OCI-LY3 (cell line): ENCODE measurements at regions not wholly inside any gene's neighbourhood (a gene's known extent, or its start where the extent isn't known, plus 50 kb on each side); places are given as distances from the start of the nearest gene placed in this dataset.

Source experiments
- H2AFZ ChIP-seq: fragments of 200-600, 300-600 bp; shearing (Covaris generic); 2 replicates; pipeline ENCODE4 v1.6.0; 2014; ENCODE audit warnings: antibody characterized with exemption, low read depth, low read length
- H3K27ac ChIP-seq: fragments of 200-600, 300-600 bp; sonication (generic); 2 replicates; pipeline ENCODE4 v1.5.1; 2014; ENCODE audit warnings: mild to moderate bottlenecking, low read length, moderate library complexity, mixed read lengths
- H3K27me3 ChIP-seq: fragments of 200-600, 300-600 bp; sonication (generic); 2 replicates; pipeline ENCODE4 v1.6.1; 2014; ENCODE audit warnings: low read depth, low read length, mixed read lengths
- H3K36me3 ChIP-seq: fragments of 200-600, 300-600 bp; sonication (generic); replicated peaks from 2 replicates; pipeline ENCODE3; 2014; ENCODE audit warnings: low read depth, low read length, mixed read lengths
- H3K4me1 ChIP-seq: fragments of 300-600, 200-600 bp; sonication (generic); 2 replicates; pipeline ENCODE4 v1.6.1; 2014; ENCODE audit warnings: low read length, mixed read lengths
- H3K4me2 ChIP-seq: fragments of 200-600, 300-600 bp; sonication (generic); 2 replicates; pipeline ENCODE4 v1.6.1; 2014; ENCODE audit warnings: low read length, mixed read lengths
- H3K4me3 ChIP-seq: fragments of 300-600, 200-600 bp; sonication (generic); 2 replicates; pipeline ENCODE4 v1.5.1; 2014; ENCODE audit warnings: antibody characterized with exemption, mild to moderate bottlenecking, low read length, moderate library complexity
- H3K79me2 ChIP-seq: fragments of 300-600, 200-600 bp; shearing (Covaris generic); 2 replicates; pipeline ENCODE4 v1.6.1; 2014; ENCODE audit warnings: mild to moderate bottlenecking, low read length, mixed read lengths
- H3K9ac ChIP-seq: fragments of 300-600, 200-600 bp; shearing (Covaris generic); 2 replicates; pipeline ENCODE4 v1.6.0; 2014; ENCODE audit warnings: mild to moderate bottlenecking, low read length, moderate library complexity
- H3K9me3 ChIP-seq: fragments of 200-600, 300-600 bp; shearing (Covaris generic); 2 replicates; pipeline ENCODE4 v1.6.1; 2014; ENCODE audit warnings: low read length, mixed read lengths; ENCODE audit not compliant: insufficient read depth
- H4K20me1 ChIP-seq: fragments of 200-600, 300-600 bp; sonication (generic); 2 replicates; pipeline ENCODE4 v1.6.1; 2016; ENCODE audit warnings: low read length, mixed read lengths; ENCODE audit not compliant: insufficient read depth
- CTCF ChIP-seq: fragments of 200-600, 300-600 bp; sonication (generic); IDR thresholded peaks from 2 replicates; pipeline ENCODE4 v1.5.1; 2014; ENCODE audit warnings: antibody characterized with exemption, low read length, low read depth
- EZH2phosphoT487 ChIP-seq: fragments of 200-600 bp; shearing (Covaris generic); IDR thresholded peaks from 2 replicates; pipeline ENCODE4 v1.6.1; 2018; ENCODE audit warnings: antibody characterized with exemption, mixed run types, low read depth

GRCh38 chr1:232105561-232105960 is 479.0 kb downstream of the DISC1 start:
- H3K27me3 ChIP-seq: no peaks in the 10 kb centered on the region
- H3K4me3 ChIP-seq: no peak overlapping the region
- H3K79me2 ChIP-seq: no peaks in the 10 kb centered on the region
- H3K27ac ChIP-seq: no peak overlapping the region
- H4K20me1 ChIP-seq: no peaks in the 10 kb centered on the region
- no peaks in the 10 kb centered on the region for H3K4me1 ChIP-seq
- no peak overlapping the region for H3K4me2 ChIP-seq
- no peak overlapping the region for H3K9ac ChIP-seq
- no peaks in the 10 kb centered on the region for H3K9me3 ChIP-seq
- H2AFZ ChIP-seq: no peak overlapping the region
- no peak for TF ChIP-seq EZH2phosphoT487
- no peak for TF ChIP-seq CTCF
- H3K36me3 ChIP-seq: no peaks in the 10 kb centered on the region

DNA sequence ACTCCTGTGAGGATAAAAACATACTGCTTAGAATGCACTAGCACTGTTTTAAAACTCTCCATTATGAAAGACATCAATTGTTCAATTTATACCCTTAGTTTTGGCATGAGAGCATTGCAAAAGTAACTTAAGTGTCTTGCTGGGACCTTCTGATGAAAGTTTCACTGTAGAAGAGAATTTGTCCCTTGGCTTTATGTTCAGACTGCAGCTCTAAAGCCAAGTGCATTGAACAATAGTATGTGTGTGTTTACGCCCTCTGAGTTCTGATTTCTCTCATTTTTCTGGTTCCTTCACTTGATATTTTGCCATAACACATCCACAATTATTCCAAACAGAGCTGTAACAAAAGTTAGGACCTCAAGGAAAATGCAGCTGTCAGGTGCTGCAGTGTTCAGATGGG is 474.6 kb downstream of the DISC1 start:
- H2AFZ ChIP-seq: no peak overlapping the region
- TF ChIP-seq EZH2phosphoT487 (no peak), CTCF (no peak)
- no peak overlapping the region for H3K9ac ChIP-seq
- no peak overlapping the region for H3K4me3 ChIP-seq
- H3K4me1 ChIP-seq: no peaks in the 10 kb centered on the region
- no peak overlapping the region for H3K27ac ChIP-seq
- no peaks in the 10 kb centered on the region for H3K79me2 ChIP-seq
- no peaks in the 10 kb centered on the region for H3K36me3 ChIP-seq
- no peaks in the 10 kb centered on the region for H3K9me3 ChIP-seq
- no peak overlapping the region for H3K4me2 ChIP-seq
- no peaks in the 10 kb centered on the region for H3K27me3 ChIP-seq
- H4K20me1 ChIP-seq: no peaks in the 10 kb centered on the region

DNA sequence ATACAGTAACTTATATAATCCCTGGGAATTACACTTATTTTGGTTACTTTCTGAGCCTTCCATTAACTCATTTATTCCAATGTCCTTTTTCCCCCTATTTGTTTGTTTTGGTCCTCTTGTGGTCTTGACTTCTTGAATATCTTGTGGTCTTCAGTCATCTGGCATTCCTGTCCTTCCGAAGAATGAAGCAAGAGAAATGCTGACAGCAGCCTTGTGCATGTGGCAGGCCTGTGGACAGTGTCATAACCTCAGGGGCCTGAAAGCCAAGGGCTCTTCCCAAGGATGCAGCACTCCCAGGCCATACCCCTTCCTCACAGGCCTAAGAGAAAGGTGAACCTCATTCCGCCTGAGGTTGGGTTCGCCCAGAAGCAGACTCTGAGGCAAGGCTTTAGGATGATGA is 470.2 kb downstream of the DISC1 start:
- no peaks in the 10 kb centered on the region for H4K20me1 ChIP-seq
- no peaks in the 10 kb centered on the region for H3K79me2 ChIP-seq
- no peak overlapping the region for H3K4me3 ChIP-seq
- no peak for TF ChIP-seq CTCF
- TF ChIP-seq EZH2phosphoT487: no peak
- no peak overlapping the region for H2AFZ ChIP-seq
- no peaks in the 10 kb centered on the region for H3K36me3 ChIP-seq
- no peaks in the 10 kb centered on the region for H3K9me3 ChIP-seq
- no peaks in the 10 kb centered on the region for H3K27me3 ChIP-seq
- no peak overlapping the region for H3K9ac ChIP-seq
- no peak overlapping the region for H3K4me2 ChIP-seq
- H3K27ac ChIP-seq: no peak overlapping the region
- no peaks in the 10 kb centered on the region for H3K4me1 ChIP-seq
